WI38 (cell line): ENCODE measurements at regions not wholly inside any gene's neighbourhood (a gene's known extent, or its start where the extent isn't known, plus 50 kb on each side); places are given as distances from the start of the nearest gene placed in this dataset.
"Not testable (repeated sequence)": the region's sequence is repeated elsewhere in the genome, so short reads cannot be mapped to it uniquely, and the experiment has no call there.

Source experiments
- H3K4me3 ChIP-seq: 2 replicates; pipeline ENCODE4 v1.5.1; 2011; ENCODE audit warnings: low read depth, mild to moderate bottlenecking, control low read depth, low read length
- TF ChIP-seq, protein P1 (sequence below): IDR thresholded peaks from 2 replicates; pipeline ENCODE4 v1.5.1; 2012; ENCODE audit warnings: low read depth, mild to moderate bottlenecking, control low read depth, low read length

DNA sequence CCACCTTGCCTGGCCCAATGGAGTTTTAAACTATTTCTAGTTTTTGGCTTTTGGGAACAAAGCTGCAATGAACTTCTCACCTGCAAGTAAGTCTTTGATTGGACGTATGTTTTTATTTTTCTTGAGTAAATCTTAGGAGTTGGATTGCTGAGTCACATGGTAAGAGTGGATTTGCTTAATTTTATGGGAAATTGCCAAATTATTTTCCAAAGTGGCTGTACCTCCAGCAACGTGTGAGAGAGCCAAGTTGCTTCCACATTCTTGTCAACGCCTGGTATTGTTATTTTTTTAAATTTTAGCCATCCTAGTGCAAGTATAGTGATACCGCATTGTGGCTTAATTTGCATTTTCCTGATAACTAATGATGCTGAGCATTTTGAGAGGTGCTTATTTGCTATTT, 136.6 kb downstream of the LMNTD1 start:
- TF ChIP-seq, protein P1, sequence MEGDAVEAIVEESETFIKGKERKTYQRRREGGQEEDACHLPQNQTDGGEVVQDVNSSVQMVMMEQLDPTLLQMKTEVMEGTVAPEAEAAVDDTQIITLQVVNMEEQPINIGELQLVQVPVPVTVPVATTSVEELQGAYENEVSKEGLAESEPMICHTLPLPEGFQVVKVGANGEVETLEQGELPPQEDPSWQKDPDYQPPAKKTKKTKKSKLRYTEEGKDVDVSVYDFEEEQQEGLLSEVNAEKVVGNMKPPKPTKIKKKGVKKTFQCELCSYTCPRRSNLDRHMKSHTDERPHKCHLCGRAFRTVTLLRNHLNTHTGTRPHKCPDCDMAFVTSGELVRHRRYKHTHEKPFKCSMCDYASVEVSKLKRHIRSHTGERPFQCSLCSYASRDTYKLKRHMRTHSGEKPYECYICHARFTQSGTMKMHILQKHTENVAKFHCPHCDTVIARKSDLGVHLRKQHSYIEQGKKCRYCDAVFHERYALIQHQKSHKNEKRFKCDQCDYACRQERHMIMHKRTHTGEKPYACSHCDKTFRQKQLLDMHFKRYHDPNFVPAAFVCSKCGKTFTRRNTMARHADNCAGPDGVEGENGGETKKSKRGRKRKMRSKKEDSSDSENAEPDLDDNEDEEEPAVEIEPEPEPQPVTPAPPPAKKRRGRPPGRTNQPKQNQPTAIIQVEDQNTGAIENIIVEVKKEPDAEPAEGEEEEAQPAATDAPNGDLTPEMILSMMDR: no peak
- no peak overlapping the region for H3K4me3 ChIP-seq

DNA sequence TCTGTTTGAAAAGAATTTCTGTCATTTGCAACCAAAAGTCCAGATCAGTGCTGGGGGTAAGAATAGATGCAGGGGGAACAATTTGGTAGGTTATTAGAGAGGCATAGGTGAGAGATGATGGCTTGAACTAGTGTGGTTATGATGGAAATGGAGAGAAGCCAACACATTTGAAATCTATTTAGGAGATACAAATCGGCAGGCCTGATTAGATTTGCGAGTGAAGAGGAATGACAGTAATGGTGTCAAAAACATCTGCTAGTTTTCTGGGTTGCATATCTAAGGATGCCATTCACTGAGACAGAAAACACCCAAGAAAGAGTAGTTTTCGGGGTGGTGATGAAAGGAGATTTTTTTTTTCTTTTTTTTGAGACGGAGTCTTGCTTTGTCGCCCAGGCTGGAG, 138.1 kb downstream of the LMNTD1 start:
- H3K4me3 ChIP-seq: no peak overlapping the region
- TF ChIP-seq, protein P1: no peak

DNA sequence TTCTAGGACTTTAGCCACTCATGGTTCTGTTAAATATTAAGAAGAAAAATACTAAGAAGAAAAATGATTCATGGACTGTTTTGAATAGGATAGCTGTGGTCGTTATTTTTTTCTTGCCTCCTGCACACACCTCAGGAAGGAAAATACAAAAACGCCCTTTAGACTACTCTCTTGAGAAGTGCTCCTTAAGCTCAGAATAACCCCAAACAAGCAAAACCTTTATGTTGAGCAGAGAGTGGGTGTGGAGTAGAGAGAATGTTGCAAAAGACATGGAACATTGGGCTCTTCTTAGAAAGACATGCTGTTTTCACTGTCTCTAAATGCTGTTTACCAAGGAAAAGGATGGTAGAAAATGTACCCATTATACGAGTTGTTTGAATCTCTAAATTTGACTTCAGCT, 140.3 kb downstream of the LMNTD1 start:
- H3K4me3 ChIP-seq: no peak overlapping the region
- TF ChIP-seq, protein P1: no peak

DNA sequence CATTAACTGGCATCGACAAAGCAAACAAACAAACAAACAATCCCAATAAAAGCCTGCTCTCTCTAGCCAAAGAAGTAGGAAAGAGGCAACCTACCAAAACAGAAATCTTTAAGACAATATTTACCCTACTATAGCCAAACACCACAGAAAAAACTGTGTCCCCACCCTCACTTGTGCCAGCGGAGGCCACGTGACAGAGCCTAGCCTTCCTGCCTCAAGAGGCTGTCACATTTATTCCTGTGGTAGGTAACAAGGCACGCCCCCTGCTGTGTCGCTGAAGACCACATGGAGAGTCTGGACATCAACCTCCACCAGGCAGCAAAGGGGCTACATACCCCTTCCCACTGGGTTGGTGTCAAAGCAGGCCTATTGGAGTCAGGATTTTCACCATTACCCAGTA, 148.1 kb downstream of the LMNTD1 start:
- TF ChIP-seq, protein P1: no peak

DNA sequence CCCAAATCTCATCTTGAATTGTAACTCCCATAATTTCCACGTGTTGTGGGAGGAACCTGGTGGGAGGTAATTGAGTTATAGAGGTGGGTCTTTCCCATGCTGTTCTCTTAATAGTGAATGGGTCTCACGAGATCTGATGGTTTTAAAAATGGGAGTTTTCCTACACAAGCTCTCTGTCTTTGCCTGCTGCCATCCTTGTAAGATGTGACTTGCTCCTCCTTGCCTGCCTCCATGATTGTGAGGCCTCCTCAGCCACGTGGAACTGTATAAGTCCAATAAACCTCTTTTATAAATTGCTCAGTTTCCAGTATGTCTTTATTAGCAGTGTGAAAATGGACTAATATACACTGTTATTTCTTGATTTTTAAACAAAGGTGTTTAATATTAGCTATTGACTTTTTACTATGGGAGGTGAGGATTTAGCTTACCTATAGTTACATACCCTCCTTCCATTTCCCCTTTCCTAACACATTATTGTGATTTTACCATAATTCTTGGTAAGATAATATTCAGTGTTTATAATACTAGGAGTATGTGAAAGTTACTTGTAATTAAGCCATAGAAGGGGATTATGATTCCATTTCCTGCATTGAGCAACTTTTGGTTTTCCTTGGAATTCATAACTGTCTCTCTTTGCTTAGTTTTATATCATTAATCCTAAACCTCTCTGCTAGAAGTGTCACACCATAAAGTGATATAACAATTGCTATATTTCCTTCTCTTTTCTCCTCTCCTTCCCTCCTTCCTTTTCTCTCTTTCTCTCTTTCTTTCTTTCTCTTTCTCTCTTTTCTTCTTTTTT, 151.0 kb upstream of the KRAS start:
- TF ChIP-seq, protein P1: no peak
- no peak overlapping the region for H3K4me3 ChIP-seq

More for the DNA sequence above, 148.1 kb downstream of the LMNTD1 start:
- H3K4me3 ChIP-seq: no peak overlapping the region

DNA sequence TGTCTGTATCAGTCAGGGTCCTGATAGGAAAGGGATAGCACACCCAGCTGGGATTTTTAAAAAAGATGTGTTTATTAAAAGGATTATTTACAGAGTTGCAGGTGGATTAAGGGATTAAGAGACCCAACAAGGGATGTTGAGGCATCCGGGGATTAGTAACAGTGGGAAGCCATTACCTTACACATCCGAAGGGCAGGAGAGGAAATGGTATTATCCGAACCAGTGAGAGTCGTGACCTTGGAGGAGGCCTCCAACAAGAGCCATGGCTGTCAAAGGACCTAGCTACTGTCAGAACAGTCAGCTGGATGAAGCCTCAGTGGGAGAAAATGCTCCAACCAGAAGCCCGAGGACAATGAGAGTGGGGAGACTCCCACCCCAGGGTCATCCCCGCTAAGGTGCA, 146.3 kb upstream of the KRAS start:
- TF ChIP-seq, protein P1: no peak
- H3K4me3 ChIP-seq: no peak overlapping the region

DNA sequence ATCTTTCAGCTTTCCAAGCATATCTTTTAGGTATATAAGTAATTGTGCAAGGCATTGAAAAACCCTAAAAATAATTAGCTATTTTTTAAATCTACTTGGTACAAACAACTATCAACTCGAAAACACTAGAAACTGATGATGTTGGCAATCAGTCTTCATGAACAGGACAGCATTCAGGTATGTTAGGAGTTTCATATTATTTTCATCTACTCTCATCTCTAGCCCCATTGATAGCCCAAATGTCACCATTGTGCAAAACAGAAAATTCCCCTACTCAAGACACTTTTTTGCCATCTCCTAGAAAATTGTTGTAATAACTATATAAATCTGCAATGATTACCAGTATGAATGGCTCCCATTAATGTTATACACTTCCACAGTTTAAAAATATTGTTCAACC, 144.5 kb upstream of the KRAS start:
- no peak overlapping the region for H3K4me3 ChIP-seq
- TF ChIP-seq, protein P1: no peak

DNA sequence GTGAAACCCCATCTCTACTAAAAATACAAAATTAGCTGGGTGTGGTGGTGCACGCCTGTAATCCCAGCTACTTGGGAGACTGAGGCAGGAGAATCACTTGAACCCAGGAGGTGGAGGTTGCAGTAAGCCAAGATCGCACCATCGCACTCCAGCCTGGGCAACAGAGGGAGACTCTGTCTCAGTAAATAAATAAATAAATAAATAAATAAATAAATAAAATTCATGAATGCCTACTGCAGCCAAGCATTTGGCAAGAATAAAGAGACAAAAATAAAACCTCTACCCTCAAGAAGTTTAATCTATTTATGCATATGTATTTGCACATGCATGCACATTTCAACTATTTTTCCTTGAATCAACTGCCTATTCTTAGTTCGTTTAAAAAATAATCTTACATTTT, 144.0 kb upstream of the KRAS start:
- H3K4me3 ChIP-seq: not testable (repeated sequence)
